ENCODE measurements at regions not wholly inside any gene's neighbourhood (a gene's known extent, or its start where the extent isn't known, plus 50 kb on each side); places are given as distances from the start of the nearest gene placed in this dataset.
"Not testable (repeated sequence)": the region's sequence is repeated elsewhere in the genome, so short reads cannot be mapped to it uniquely, and the experiment has no call there.

DNA sequence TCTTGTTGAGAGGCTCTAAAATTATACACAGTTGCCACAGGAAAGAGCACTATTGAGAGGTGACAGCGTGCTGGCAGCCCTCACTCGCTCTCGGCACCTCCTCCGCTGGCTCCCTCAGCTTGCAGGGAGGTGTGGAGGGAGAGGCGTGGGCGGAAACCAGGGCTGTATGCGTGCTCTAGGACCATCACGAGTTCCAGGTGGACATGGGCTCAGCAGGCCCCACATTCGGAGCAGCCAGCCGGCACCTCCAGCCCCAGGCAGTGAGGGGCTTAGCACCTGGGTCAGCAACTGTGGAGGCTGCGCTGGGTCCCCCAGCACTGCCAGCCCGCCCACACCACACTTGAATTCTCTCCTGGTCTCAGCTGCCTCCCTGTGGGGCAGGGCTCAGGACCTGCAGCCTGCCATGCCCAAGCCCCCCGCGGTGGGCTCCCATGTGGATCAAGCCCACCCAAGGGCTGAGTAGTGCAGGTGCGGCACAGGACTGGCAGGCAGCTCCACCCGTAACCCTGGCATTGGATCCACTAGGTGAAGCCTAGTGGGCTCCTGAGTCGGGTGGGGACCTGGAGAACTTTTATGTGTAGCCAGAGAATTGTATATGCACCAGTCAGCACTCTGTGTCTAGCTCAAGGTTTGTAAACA is 460.6 kb upstream of the ALCAM start:
- no peak for DNase-seq

DNA sequence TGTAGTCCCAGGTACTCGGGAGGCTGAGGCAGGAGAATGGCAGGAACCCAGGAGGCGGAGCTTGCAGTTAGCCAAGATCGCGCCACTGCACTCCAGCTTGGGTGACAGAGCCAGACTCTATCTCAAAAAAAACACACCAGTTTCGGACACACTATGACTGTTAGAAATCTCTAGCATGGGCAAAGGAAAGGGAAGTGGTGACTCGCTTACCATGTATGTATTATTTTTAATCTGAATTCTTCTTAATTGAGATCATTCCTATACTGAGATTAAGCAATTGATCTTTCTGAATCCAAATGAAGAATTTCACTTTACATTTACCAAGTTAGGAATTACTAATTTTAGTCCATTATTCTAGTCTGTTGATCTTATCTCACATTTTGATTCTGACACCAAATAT is 459.2 kb upstream of the ALCAM start:
- no peak for DNase-seq

DNA sequence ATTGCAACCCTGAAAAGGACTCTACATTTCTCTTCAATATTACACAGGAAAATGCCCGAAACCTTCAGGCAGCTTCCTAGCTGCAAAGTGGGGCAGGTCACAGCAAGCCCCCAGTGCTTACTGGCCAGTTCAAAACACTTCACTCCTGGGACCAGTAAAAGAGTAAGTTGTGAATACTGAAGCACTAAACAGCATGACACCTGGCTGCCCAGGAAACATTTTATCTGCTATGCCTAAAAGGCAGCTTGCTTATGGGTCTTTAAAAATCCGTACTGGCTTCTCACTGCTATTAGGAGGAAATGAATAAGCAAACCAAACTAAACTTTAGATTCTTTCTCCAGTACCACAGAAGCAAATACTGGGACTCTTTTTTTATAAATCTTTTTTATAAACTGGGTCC is 457.9 kb upstream of the ALCAM start:
- DNase-seq = no peak

DNA sequence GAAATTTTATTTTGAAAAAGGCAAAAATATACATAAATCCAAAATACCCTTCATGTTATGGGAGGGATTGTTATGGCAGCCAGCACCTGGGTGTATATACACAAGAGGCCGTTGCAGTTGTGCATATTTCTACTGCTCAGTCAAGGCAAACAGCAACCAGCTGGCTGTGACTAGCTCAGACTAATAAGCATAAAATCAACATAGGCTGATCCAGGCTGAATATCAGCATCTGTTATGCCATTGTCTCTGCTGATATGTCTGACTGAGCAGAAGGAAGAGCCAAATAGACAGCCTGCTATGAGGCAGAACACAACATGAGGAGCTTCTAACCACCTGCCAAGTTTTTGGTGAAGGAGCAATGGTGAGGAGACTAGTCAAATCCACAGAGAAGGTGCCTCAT is 457.5 kb upstream of the ALCAM start:
- DNase-seq = peak; percentile 9

DNA sequence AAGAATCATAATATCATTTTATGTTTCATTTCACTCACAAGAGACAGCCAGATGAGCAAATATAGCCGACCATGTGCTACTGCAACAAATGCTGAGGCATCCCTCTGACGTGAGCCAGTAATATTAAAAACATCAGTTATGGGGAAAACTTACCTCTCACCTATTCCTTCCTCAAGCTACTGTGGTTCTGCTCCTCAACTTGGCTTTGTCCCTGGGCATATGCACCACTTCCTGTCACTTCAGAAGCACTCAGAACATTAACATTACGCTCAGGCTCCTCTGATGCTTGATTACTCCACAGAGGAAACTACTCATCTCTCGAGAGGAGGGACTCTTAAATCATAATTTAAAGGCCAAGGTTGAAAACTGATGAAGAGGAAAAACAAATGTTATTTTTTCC is 457.0 kb upstream of the ALCAM start:
- no peak for DNase-seq

DNA sequence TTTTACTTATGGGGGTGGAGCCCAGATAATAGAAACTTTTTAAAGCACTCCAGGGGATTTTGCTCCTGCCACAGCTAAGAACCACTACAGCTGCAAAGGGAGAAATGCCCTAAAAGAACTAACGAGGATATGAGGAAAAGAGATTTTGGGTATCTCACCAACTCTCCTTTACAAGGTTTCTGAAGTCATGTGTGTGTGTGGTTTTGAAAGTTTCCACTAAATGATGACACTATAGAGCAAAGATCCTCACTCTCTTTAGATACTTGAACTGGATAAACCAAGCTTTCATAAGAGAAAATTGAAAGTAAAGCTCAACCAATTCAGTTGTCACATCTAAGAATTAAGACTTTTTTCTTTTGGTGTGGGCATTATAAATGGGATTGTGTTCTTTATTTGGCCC is 455.3 kb upstream of the ALCAM start:
- DNase-seq = no peak

DNA sequence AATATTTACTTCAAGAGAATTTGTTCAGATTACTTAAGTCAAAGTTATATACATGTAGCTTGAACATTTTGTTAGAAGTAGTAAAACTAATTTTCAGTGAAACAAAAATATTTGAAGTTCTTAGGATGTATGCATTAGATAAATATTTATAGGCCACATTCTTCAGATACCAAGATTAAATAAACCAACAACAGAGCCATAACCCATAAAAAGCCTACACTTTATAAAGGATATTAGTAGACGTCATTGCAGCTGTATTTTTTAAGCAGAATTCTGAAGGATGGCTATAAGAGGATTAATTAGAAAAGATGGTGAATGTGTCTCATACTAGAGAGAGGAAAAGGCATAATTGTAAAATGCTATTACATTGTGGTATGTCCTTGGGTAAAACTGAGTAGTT is 449.7 kb upstream of the ALCAM start:
- no peak for DNase-seq

DNA sequence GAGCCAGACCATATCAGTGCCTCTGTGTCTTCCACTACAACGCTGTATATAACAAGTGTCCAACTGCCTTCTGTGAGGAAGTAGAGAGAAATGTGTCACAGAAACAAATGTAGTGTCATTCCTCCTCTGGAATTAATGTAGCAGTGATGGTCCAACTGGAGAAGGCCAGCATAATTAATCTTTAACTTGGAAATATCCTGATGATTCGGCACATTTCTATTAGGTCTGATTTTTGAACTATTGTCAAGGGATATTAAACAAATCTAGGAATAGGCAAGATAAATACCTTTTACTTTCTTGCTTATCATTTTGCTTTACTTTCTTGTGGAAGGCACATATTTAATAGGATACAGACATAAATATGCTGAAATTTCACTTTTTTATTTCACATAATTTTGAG is 446.2 kb upstream of the ALCAM start:
- DNase-seq = no peak

DNA sequence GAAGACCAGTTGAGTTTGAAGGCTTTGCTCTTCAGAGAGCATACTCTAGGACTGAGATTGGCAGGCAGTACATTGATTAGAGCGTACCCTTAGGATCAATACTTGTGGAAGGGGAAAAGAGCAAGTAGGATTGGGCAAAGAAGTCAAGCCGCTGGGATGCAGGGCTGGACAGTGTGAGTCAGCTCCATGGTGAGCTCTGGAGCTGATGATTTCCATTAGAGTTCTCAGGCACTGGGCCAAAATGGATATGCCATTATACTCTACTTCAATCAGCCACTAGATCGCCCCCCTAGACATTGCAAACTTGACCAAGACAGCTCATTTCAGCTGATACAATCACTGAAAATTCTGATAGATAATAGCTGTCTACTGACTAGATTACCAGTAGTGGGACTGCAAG is 432.7 kb upstream of the ALCAM start:
- no peak for DNase-seq

DNA sequence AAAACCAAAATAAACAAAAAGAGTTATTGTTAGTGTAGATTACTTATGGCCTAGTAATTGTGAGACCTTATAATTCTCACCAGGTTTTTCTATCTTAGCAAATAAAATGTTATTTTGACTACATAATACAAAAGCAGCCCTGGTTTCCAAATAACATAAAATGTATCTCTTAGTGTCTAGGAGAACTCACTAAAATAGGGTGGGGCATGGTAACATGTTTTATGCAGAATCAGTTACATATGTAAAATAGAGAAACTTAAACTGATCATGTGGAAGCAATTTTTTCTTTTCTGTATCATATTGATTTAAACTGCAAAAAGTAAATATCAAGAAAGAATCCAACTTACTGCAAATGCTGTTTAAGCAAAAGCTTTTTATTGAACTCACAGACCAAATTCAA is 431.1 kb upstream of the ALCAM start:
- no peak for DNase-seq

DNA sequence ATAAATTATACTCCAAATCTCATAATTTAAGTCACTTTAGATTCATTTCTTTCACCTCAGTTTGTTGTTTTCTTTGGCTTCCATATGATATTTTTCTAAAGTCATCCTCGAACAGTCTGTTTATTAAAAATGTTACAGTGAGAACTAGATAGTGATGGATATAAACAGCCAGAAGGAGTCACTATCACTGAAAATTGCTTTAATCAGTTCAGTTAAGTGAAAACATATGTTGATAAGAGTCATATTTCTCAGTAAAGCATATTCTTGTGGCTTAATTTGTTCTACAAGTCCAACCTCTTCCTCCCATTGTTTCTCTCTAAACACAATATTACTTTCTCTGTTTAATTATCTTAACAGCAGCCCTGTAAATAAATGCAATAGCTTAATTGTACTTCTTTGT is 427.5 kb upstream of the ALCAM start:
- DNase-seq = no peak

DNA sequence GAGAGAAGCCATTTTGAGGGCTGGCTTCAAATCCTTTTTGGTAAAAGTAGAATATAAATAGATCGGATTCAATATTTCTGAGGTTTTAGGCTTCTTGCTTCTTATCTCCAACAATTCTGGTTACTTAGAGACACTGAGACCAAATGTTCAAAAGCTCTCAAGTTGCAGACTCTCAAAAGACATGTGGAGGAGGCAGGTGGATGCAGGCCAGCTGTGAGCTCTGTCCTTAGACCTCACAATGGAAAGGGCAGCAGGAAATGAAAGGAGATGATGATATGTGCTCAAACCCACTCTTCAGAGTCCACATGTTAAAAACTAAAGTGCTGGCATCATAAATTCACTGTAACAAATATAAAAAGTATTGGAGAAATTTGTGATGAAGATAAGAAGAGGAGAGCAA is 424.9 kb upstream of the ALCAM start:
- peak; percentile 51 for DNase-seq

DNA sequence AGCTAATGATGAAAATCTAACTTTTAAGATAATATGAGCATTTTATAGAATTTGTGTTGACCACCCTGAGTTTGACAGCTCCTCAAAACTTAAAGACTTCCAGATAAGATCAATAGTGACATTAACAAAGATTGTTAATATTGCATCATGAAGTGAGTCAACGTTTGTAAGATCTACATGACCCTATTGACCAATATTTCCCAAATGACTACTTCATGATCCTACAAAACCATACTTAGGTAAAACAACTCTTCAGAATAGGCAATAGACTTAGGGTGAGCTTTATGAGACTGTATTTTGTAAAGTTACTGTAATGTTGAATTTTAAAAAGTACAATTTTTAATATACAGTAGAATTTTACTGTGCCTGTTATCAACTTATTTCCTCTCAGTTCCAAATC is 422.7 kb upstream of the ALCAM start:
- DNase-seq = no peak

DNA sequence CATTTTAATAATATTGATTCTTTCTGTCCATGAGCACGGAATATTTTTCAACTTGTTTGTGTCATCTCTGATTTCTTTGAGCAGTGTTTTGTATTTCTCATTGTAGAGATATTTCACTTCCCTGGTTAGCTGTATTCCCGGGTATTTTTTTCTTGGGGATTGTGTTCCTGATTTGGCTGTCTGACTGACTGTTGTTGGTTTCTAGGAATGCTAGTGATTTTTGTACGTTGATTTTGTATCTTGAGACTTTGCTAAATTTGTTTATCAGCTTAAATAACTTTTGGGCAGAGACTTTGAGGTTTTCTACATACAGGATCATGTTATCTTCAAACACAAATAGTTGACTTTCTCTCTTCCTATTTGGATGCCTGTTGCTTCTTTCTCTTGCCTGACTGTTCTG is 418.8 kb upstream of the ALCAM start:
- DNase-seq = no peak

DNA sequence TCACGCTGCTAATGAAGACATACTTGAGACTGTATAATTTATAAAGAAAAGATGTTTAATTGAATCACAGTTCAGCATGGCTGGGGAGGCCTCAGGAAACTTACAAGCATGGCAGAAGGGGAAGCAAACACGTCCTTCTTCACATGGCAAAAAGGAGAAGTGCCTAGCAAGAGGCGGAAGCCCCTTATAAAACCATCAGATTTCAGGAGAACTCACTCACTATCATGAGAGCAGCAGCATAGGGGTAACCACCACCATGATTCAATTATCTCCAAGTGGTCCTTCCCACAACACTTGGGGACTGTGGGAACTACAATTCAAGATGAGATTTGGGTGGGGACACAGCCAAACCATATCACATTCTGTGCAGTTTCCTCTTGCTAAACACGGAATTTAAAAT is 416.9 kb upstream of the ALCAM start:
- DNase-seq = not testable (repeated sequence)

DNA sequence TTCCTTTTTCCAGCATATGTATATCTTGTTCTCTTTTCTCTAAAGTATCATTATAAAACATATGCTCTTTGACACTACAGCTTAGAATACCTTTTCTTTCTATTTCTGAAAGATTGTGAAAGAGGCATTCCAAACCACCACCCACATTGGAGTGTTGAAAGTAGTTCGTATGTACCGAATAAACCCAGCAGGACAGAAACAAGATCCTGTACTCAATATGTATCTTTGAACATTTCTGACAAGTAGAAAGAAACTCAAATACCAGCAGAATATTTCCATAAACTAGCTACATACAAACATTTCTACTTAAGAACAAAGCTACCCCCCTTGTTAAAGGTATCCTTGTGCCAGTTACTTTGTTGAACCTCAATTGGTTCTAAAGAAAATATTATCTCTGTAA is 415.3 kb upstream of the ALCAM start:
- no peak for DNase-seq

DNA sequence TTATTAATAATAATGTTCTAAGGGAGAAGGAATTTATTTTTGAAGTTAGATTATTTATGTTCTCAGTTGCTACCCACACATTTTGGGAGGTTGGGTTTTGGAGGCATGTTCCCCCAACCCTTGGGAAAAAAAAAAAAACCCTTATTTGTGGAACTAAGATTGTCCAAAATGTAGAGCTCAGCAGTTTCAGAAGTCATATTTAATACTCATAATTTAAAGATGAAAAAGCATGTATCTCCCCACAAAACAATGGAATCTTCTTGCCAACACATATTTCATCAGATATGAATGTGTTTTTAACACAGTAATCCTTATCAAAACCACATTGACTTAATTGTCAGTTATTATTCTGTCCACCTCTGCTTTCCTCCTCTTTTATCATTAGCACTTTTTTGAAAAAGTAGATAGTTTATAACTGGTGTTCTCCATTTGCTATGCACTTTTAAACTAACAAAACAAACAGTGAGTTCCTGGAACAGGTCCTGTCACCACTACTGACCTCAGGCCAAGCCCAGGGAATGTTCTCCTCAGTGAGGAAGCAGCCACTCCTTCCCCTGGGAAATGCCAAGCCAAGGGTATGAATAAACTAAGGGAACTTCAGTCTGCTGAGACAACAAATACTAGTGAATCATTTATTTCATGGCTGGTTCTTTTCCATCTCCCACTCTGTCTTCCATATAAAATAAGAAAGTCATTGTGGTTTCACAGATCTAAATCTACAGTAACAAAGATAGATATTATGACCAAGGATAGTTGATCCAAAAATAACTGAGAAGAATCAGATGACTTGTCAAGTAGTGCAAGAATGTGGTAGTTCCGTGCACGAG is 414.4 kb upstream of the ALCAM start:
- no peak for DNase-seq

DNA sequence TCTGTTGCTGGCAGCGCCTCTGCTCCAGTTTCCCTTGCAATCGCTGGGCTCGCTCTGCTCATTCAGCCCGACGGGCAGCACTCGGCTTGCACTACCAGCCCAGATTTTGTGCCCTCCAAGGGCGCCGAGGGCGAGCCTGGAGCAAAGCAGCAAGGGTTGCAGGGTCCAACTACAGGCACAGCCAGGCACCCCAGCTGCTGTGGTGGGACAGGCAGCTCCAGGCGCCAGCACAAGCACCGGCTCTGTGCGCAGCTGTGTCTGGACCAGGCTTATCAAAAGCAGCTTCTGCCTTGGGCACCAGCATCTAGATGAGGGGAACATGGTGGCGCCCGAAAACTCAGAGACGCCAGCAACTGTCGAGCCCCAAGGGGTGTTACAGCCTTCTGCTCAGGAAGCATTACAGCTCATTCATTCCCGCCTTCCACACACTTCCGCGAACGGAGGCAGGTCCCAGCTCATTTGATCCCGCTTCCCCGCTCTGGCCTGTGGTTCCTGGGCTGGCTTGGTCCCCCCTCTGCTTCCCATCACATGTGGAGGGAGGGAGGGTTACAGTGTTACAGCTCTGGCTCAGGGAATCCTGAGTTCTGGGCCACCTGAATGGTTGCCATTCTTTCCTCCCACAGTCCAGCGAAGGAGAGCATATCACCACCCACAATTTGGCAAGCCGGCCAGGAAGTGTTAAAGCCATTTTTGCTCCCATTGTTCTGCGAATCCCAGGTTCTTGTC is 409.9 kb upstream of the ALCAM start:
- DNase-seq = no peak

DNA sequence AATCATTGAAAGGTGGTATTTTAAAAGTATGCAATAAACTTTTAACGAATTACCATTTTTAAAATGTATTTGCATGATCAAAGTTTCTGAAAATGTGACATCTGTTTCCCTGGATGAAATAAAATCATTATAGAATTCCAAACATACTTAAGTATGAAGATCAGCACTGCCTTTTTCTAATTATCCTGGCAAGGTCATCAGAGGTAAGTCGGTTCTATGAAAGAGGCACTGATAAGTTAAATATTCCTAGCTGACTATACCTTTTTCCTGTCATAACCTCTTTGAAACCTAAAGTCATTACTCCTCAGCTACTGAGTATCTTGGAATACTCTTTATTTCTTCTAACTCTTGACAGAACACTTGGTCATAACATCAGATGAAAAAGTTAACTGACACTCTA is 406.1 kb upstream of the ALCAM start:
- no peak for DNase-seq

DNA sequence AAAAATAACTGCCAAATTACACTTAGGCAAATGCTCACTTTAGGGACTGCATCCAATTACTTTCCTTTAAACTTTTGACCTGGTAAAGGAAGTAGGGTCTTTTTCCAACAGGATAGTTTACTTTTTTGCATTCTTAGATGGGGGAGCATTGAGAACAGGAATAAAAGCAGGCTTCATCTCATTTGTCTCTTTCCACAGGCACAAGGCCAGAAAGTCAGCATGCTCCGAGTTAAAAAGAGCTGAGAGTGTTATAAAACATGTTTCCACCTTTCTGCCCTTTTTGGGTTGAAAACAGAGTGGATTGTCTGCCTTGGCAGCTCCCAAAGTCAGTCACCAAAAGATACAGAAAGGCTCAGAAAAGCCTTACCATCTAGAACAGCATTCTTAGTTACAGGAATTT is 404.9 kb upstream of the ALCAM start:
- DNase-seq = no peak

DNA sequence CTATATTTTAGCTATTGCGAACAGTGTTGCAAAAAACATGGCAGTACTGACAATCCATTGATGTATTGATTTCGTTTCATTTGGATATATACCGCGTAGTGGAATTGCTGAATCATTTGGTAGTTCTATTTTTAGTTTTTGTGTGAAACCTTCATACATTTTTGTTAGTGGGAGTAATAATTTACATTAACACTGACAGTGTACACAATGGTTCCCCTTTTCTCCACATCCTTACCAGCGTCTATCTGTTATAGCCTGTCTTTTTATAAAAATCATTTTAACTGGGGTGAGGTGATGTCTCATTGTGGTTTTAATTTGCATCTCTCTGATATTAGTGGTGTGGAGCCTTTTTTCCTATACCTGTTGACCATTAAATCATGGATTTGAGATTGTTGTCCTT is 392.4 kb upstream of the ALCAM start:
- no peak for DNase-seq

DNA sequence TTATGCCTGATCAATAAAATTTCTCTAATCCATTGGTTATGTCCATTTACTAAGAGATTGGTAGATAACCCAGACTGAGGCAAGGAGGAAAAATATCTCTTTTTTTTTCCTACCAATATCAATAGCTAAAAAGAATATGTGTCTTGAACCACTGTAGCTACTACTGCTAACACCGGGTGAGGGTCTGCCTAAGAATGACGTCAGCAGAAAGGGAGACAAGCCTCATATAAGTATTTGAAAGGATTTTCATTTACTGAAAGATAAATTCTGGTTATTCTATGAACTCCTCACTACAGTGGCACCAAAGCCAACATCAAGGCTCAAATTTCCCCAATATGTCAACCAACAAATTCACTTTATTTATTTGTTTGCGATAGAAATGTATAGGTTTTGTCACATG is 389.0 kb upstream of the ALCAM start:
- DNase-seq = no peak

DNA sequence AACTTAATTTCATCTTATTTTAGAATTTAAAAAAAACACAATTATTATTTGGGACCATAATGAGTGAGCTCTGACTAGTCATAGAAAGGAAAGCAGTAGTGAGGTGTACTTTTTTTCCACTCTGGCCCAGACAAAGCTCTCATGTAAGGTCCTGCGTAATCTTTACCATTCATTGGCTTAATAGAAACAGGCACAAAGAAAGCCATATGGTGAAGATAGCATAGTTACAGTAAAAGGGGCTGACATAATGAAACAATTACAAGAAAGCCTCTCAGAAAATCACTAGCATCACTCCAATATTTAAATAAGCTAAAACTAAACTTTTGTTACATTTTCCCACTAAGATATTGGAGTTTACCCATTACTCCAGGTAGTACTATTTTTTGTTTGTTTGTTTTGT is 384.6 kb upstream of the ALCAM start:
- DNase-seq = no peak

DNA sequence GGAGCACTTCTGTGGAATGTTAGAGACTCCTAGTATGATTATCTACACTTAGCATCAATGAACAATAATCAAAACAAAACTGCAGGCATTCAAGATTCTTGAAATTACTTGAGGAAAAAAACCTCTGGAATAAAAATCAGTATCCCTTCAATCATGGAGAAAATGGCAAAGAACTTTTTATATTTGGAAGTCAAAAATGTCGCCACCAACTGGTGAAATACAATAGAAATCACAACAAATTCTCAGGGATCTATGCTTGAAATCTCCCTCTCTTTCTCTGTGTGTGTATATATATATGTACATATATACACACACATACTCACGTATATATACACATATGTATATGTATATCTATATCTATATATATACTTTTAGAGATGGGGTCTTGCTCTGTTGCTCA is 378.9 kb upstream of the ALCAM start:
- no peak for DNase-seq

All from NCI-H187 treated with DMSO at 0.1 percent for 48 hours (cell line).